ENCODE measurements at regions not wholly inside any gene's neighbourhood (a gene's known extent, or its start where the extent isn't known, plus 50 kb on each side); places are given as distances from the start of the nearest gene placed in this dataset.

- Mint-ChIP-seq H3K27me3 (peaks cover 5% of the 10 kb centered on the region), H3K9me3 (peaks cover 6% of the 10 kb centered on the region), H3K4me3 (no peak overlapping the region), H3K36me3 (ENCODE audit: low read depth) (no peaks in the 10 kb centered on the region), H3K4me1 (peaks cover 19% of the 10 kb centered on the region), H3K27ac (no peak overlapping the region)
- intact Hi-C loops (cut with micrococcal nuclease): loop anchor here (1.0 to 2.0 kb wide), 3 partner anchors 82 to 523 kb away; no protein-coding TSS in a partner anchor
- no peak for DNase-seq
These were observed 54.5 kb upstream of the HTR4 start for GRCh38 chr5:148708854-148709253.

DNA sequence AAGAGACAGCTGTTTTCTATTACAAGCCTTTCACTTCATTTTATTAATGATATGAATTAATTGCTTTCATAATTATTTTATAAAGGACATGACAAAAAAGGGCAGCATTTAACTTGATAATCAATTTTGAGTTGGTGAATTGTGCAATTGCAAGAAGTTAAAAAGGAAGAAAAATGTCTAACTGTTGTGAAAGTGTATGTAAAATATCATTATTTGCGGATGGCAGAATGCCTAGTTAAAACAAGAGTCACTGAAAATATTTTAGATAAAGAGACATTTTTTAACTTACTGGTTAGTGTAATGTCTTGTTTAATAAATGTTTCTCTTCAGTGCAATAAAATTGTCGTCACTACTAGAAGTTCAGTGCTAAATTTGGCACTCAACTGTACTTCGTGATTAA is 57.6 kb upstream of the HTR4 start:
- Mint-ChIP-seq H3K9me3 (peaks cover 7% of the 10 kb centered on the region), H3K4me1 (peaks cover 17% of the 10 kb centered on the region), H3K4me3 (no peak overlapping the region), H3K36me3 (ENCODE audit: low read depth) (no peaks in the 10 kb centered on the region), H3K27ac (no peak overlapping the region), H3K27me3 (peaks cover 4% of the 10 kb centered on the region)
- DNase-seq: no peak
- intact Hi-C loops (cut with micrococcal nuclease): loop anchor here (10.0 kb wide), 1 partner anchor 327 kb away; the partner anchor contains the start of gene FBXO38

DNA sequence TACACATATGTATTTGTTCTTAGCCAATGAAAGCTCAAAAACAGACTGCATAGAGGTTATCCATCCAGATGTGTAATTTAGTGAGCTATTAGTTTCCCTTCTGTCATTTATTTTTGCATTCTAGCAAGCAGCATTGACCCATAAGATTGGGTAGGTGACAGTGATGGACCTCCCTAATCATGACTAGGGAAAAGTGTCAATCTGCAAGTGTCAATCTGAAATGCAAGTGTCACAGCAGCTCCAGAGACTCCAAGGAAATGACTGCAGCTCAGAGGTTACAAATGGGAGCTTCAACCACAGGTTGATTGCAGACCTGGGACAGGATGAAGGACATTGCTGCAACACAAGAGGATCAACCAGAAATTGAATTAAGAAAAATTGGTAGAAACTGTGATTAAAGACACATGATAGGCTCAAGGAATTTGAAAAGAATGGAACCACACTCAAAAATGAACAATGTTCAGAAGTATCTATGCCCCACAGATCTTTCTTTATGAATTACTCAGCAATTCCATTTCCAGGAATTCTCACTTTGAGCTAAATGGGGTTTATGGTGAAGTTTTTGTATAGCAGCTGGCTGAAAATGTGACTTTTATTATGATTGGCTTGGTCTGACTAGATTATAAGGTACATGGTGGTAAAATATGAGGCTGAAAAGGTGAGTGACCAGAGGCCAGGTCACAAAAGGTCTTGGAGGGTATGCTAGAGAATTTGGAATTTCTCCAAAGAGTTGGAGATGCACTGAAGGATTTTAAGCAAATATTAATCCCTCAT is 59.6 kb upstream of the HTR4 start:
- DNase-seq: no peak
- Mint-ChIP-seq H3K27me3 (peaks cover 5% of the 10 kb centered on the region), H3K36me3 (ENCODE audit: low read depth) (no peaks in the 10 kb centered on the region), H3K4me1 (peaks cover 11% of the 10 kb centered on the region), H3K9me3 (peaks cover 7% of the 10 kb centered on the region), H3K4me3 (no peak overlapping the region), H3K27ac (no peak overlapping the region)
- intact Hi-C loops (cut with micrococcal nuclease): loop anchor here (10.0 kb wide), 1 partner anchor 329 kb away; the partner anchor contains the start of gene FBXO38

DNA sequence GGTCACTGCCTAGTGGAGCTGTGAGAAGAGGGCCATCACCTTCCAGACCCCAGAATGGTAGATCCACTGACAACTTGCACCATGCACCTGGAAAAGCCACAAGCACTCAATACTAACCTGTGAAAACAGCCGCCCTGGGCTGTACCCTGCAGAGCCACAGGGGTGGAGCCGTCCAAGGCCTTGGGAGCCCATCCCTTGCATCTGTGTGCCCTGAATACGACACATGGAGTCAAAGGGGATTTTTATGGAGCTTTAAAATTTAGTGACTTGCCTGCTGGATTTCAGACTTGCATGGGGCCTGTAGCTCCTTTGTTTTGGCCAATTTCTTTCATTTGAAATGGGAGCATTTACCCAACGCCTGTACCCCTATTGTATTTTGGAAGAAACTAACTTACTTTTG is 62.4 kb upstream of the HTR4 start:
- Mint-ChIP-seq H3K4me1 (peaks cover 6% of the 10 kb centered on the region), H3K36me3 (ENCODE audit: low read depth) (no peaks in the 10 kb centered on the region), H3K9me3 (peaks cover 4% of the 10 kb centered on the region), H3K4me3 (no peak overlapping the region), H3K27ac (no peak overlapping the region), H3K27me3 (peaks cover 14% of the 10 kb centered on the region)
- intact Hi-C loops (cut with micrococcal nuclease): loop anchor here (10.0 kb wide), 1 partner anchor 332 kb away; the partner anchor contains the start of gene FBXO38
- no peak for DNase-seq

GRCh38 chr5:148717668-148718067 is 63.3 kb upstream of the HTR4 start:
- Mint-ChIP-seq H3K4me3 (no peak overlapping the region), H3K27me3 (peaks cover 14% of the 10 kb centered on the region), H3K27ac (no peak overlapping the region), H3K36me3 (ENCODE audit: low read depth) (no peaks in the 10 kb centered on the region), H3K4me1 (peaks cover 6% of the 10 kb centered on the region), H3K9me3 (peaks cover 4% of the 10 kb centered on the region)
- intact Hi-C loops (cut with micrococcal nuclease): loop anchor here (10.0 kb wide), 1 partner anchor 333 kb away; the partner anchor contains the start of gene FBXO38
- no peak for DNase-seq

DNA sequence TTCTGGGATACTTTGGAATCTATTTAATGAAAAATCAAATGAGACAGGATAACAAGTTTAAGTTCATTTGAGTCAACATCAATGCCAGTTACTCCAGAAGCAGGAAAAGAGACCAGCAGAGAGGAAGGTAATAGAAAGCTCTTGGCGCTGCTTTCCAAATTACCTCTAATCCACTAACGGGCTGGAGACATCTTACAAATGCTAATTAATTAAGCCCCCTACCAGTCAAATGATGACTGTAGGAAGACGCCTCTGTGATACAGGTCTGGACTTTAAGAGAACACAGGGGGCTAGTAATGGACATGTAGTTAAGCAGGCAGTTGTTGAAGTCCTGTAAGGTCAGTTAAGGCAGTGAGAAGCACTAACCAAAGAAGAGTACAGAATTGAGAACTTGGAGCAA is 65.3 kb upstream of the HTR4 start:
- no peak overlapping the region for H3K4me3 Mint-ChIP-seq
- intact Hi-C loops (cut with micrococcal nuclease): loop anchor here (10.0 kb wide), 1 partner anchor 335 kb away; the partner anchor contains the start of gene FBXO38
- no peak for DNase-seq
- peaks cover 23% of the 10 kb centered on the region for H3K27me3 Mint-ChIP-seq
- peaks cover 4% of the 10 kb centered on the region for H3K9me3 Mint-ChIP-seq
- H3K4me1 Mint-ChIP-seq: no peaks in the 10 kb centered on the region
- H3K36me3 Mint-ChIP-seq (ENCODE audit: low read depth): no peaks in the 10 kb centered on the region
- H3K27ac Mint-ChIP-seq: no peak overlapping the region

DNA sequence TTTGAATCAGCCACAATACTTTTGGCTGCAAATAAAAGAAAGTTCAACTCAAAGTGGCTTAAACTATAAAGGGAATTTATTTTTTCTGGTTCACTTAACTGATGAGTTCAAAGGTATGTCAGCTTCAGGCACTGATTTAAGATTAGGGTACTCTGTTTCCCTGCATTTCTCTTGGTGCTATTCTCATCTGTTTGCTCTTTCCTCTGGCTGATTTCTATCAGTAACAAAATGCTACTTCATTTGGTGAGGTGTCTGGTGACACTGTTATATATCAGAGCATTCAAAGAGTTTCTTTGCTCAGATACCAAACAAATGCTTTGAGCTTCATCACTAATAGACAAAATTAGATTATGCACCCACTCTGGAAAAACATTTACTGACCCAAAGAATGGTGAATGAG is 65.9 kb upstream of the HTR4 start:
- no peak for DNase-seq

DNA sequence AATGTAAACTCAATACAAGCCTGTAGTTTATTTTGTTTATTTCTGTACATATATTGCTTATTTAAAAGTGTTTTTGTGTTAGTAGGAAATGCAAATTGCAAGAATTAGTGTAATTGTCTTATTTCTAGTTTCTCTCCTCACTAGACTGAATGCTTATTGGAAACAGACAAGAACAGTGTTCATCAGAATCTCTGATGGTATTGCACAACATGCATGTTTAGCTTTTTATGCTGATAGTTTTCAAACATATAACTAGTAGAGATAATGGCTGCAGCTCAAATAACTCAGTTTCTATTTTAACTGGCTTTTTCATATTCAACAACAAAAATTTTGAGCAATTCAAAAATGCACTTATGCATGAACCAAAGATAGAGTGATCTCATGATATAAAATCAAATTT is 68.8 kb upstream of the HTR4 start:
- Mint-ChIP-seq H3K9me3 (no peaks in the 10 kb centered on the region), H3K36me3 (ENCODE audit: low read depth) (no peaks in the 10 kb centered on the region), H3K4me3 (no peak overlapping the region), H3K27ac (no peak overlapping the region), H3K4me1 (no peaks in the 10 kb centered on the region), H3K27me3 (peaks cover 17% of the 10 kb centered on the region)
- DNase-seq: no peak
- intact Hi-C loops (cut with micrococcal nuclease): no loop called here

More for the DNA sequence above, 65.9 kb upstream of the HTR4 start:
- Mint-ChIP-seq H3K27ac (no peak overlapping the region), H3K4me3 (no peak overlapping the region), H3K4me1 (no peaks in the 10 kb centered on the region), H3K36me3 (ENCODE audit: low read depth) (no peaks in the 10 kb centered on the region), H3K9me3 (peaks cover 2% of the 10 kb centered on the region), H3K27me3 (peaks cover 21% of the 10 kb centered on the region)
- intact Hi-C loops (cut with micrococcal nuclease): no loop called here

DNA sequence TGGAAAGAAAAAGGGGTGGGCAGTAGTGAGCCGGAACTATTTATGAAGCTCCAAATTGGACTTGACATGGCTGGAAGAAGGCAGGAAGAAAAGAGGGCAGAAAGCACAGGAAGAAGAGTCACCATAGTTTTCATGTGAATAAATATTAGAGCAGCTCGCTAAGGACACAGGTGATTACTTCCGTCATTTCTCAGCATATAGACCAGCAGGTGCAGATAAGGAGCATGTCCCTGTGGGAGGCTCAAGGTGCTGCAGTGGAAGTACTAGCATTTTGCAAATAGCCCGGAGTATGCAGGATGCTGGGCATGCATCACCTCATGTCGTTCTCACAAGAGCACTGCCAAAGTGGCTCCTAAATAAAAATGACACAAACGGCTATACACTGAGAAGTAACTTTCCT is 71.3 kb upstream of the HTR4 start:
- Mint-ChIP-seq H3K36me3 (ENCODE audit: low read depth) (no peaks in the 10 kb centered on the region), H3K4me1 (no peaks in the 10 kb centered on the region), H3K27me3 (peaks cover 14% of the 10 kb centered on the region), H3K9me3 (no peaks in the 10 kb centered on the region), H3K4me3 (no peak overlapping the region), H3K27ac (no peak overlapping the region)
- intact Hi-C loops (cut with micrococcal nuclease): no loop called here
- no peak for DNase-seq

DNA sequence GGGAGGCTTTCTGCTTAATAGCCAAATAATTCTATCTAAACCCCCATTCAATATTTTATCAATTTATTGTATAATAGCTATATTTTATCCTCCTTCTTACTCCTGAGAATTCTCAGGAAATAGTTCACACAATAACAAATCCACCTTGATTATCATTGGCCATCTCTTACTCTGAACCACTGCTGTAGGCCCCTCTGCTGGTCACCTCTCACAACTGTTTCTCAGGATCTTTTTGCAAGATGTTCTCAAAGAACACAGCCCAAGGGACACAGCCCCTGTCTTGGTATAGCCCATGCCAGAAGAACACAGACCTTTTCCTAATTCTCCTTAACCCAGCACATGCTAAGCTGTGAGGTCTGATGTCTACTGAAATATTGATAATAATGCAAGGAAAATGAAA is 74.9 kb upstream of the HTR4 start:
- Mint-ChIP-seq H3K9me3 (no peaks in the 10 kb centered on the region), H3K36me3 (ENCODE audit: low read depth) (no peaks in the 10 kb centered on the region), H3K27me3 (peaks cover 12% of the 10 kb centered on the region), H3K4me3 (no peak overlapping the region), H3K27ac (no peak overlapping the region), H3K4me1 (peaks cover 7% of the 10 kb centered on the region)
- intact Hi-C loops (cut with micrococcal nuclease): no loop called here
- no peak for DNase-seq

- peaks cover 7% of the 10 kb centered on the region for H3K4me1 Mint-ChIP-seq
- intact Hi-C loops (cut with micrococcal nuclease): loop anchor here (2.0 to 5.0 kb wide), 3 partner anchors 247 to 873 kb away; no protein-coding TSS in a partner anchor
- no peaks in the 10 kb centered on the region for H3K9me3 Mint-ChIP-seq
- no peak overlapping the region for H3K4me3 Mint-ChIP-seq
- no peak overlapping the region for H3K27ac Mint-ChIP-seq
- H3K36me3 Mint-ChIP-seq (ENCODE audit: low read depth): no peaks in the 10 kb centered on the region
- H3K27me3 Mint-ChIP-seq: peaks cover 16% of the 10 kb centered on the region
- DNase-seq: no peak
These were observed 75.9 kb upstream of the HTR4 start for GRCh38 chr5:148730270-148730669.

DNA sequence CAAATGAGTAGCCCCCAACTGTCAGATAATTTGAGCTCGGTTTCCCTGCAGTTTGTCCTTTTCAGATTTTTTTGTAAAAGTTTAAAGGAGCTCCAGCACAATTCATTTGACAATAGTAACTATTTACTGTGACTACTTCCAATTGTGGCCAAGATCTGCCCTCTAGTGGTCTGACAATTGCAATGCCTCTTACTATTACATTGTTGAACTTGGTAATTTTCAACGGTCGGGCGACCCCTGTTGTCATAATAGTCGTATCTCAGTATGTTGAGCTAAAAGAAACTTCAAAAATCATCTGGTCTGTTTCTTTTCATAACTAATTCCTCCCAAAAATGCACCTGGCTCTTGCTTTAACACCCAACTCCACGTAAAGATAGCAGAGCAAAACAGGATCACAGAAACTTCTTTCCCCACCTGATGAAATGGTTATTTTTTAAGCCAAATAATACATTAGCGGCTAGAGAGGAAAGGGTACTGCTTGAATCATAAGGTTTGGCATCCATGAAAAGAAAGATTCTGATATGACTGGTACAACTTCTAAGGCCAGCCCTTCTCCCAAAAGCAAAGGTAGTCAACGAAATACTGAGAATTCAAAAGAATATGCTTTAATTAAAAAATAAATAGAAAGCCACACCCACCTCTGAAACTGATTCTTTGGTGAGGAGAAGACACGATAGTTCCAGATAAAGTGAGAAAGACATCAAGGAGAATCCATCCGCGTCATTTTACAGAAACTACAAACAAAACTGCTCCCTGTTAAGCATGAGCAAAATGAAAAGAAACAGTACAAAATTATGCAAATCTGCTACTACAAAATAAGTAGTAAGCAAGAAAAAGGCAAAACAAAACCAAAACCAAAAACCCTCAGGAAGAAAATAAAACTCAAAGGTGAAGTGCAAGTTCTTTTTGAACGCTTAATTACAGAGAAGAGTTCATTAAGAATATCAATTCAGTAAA is 76.9 kb upstream of the HTR4 start:
- DNase-seq: peak; percentile 89
- peak overlapping the region; percentile 9 for H3K4me3 Mint-ChIP-seq
- H3K27ac Mint-ChIP-seq: peak overlapping the region; percentile 3
- H3K9me3 Mint-ChIP-seq: no peaks in the 10 kb centered on the region
- intact Hi-C loops (cut with micrococcal nuclease): loop anchor here (1.0 to 5.0 kb wide), 5 partner anchors 248 to 874 kb away; no protein-coding TSS in a partner anchor
- H3K4me1 Mint-ChIP-seq: peaks cover 7% of the 10 kb centered on the region
- no peaks in the 10 kb centered on the region for H3K36me3 Mint-ChIP-seq (ENCODE audit: low read depth)
- H3K27me3 Mint-ChIP-seq: peaks cover 17% of the 10 kb centered on the region

- DNase-seq: no peak
- no peak overlapping the region for H3K4me3 Mint-ChIP-seq
- H3K4me1 Mint-ChIP-seq: peaks cover 7% of the 10 kb centered on the region
- H3K36me3 Mint-ChIP-seq (ENCODE audit: low read depth): no peaks in the 10 kb centered on the region
- H3K9me3 Mint-ChIP-seq: no peaks in the 10 kb centered on the region
- H3K27ac Mint-ChIP-seq: no peak overlapping the region
- intact Hi-C loops (cut with micrococcal nuclease): loop anchor here (1.0 to 5.0 kb wide), 6 partner anchors 225 to 780 kb away; no protein-coding TSS in a partner anchor
- peaks cover 22% of the 10 kb centered on the region for H3K27me3 Mint-ChIP-seq
These were observed 78.4 kb upstream of the HTR4 start for GRCh38 chr5:148732692-148733091.

All from activated CD4-positive, alpha-beta T cell treated with anti-CD3 and anti-CD28 coated beads, Interleukin-2, amount 10 ng/mL, durations not matched to agents 24 days and 14 days (primary cell).